Activated B cell treated with CpG ODN at 0.5 μM for 24 hours (primary cell): ENCODE measurements at regions not wholly inside any gene's neighbourhood (a gene's known extent, or its start where the extent isn't known, plus 50 kb on each side); places are given as distances from the start of the nearest gene placed in this dataset.

Source experiments
- ATAC-seq: fragments of 200-7000 bp; cut with Tn5 transposase; one replicate; pipeline ENCODE4 v1.10.0; 2021; ENCODE audit warnings: low read depth, mild to moderate bottlenecking, moderate library complexity
- CTCF ChIA-PET: fragments of 350-600 bp; sonication (Branson Sonifier 250); formaldehyde crosslinking; loops from one replicate; lab custom pipeline; 2021; ENCODE audit warnings: antibody characterized with exemption; lab: Charles Lee
- POLR2A ChIA-PET: fragments of 350-600 bp; sonication (Branson Sonifier 250); formaldehyde crosslinking; loops from one replicate; lab custom pipeline; 2021; ENCODE audit warnings: antibody characterized with exemption; lab: Charles Lee
- DNase-seq: peaks from one replicate; pipeline ENCODE4 v3.0.0; 2022
- H3K27ac Mint-ChIP-seq: one replicate; pipeline ENCODE4 v1.8.0; 2020; ENCODE audit warnings: mixed read lengths
- H3K27me3 Mint-ChIP-seq: one replicate; pipeline ENCODE4 v1.8.0; 2021; ENCODE audit warnings: mixed read lengths
- H3K36me3 Mint-ChIP-seq: one replicate; pipeline ENCODE4 v1.8.0; 2021; ENCODE audit warnings: low read depth, mixed read lengths
- H3K4me1 Mint-ChIP-seq: one replicate; pipeline ENCODE4 v1.8.0; 2021; ENCODE audit warnings: mixed read lengths
- H3K4me3 Mint-ChIP-seq: one replicate; pipeline ENCODE4 v1.8.0; 2020; ENCODE audit warnings: mild to moderate bottlenecking, mixed read lengths
- H3K9me3 Mint-ChIP-seq: one replicate; pipeline ENCODE4 v1.8.0; 2020; ENCODE audit warnings: mixed read lengths
- CTCF ChIP-seq: fragments of 200-600 bp; IDR thresholded peaks from one replicate; pipeline ENCODE4 v1.8.0; 2022; ENCODE audit warnings: antibody characterized with exemption, mild to moderate bottlenecking
- intact Hi-C: fragments of 100-400 bp; cut with micrococcal nuclease; formaldehyde crosslinking; loops from one replicate; pipeline ENCODE4 v1.15.1; 2024

- ChIA-PET POLR2A (no interaction called here), CTCF (no interaction called here)
- Mint-ChIP-seq H3K36me3 (no peaks in the 10 kb centered on the region), H3K9me3 (peaks cover 4% of the 10 kb centered on the region), H3K27ac (no peak overlapping the region), H3K27me3 (no peaks in the 10 kb centered on the region), H3K4me3 (no peak overlapping the region), H3K4me1 (no peaks in the 10 kb centered on the region)
- no peak for TF ChIP-seq CTCF
- DNase-seq (no peak), ATAC-seq (no peak)
- intact Hi-C loops: no loop called here
Measured at GRCh38 chr18:27314996-27315395, 129.9 kb upstream of the CHST9 start.

- no peak for TF ChIP-seq CTCF
- CTCF ChIA-PET: no interaction called here
- no peaks in the 10 kb centered on the region for H3K4me1 Mint-ChIP-seq
- H3K36me3 Mint-ChIP-seq: no peaks in the 10 kb centered on the region
- H3K9me3 Mint-ChIP-seq: peaks cover 4% of the 10 kb centered on the region
- intact Hi-C loops: no loop called here
- ATAC-seq (no peak), DNase-seq (no peak)
- POLR2A ChIA-PET: no interaction called here
- no peaks in the 10 kb centered on the region for H3K27me3 Mint-ChIP-seq
- no peak overlapping the region for H3K27ac Mint-ChIP-seq
- no peak overlapping the region for H3K4me3 Mint-ChIP-seq
Measured at GRCh38 chr18:27313678-27314077, 128.6 kb upstream of the CHST9 start.

- ChIA-PET CTCF (no interaction called here), POLR2A (no interaction called here)
- H3K9me3 Mint-ChIP-seq: peaks cover 4% of the 10 kb centered on the region
- H3K4me1 Mint-ChIP-seq: no peaks in the 10 kb centered on the region
- intact Hi-C loops: no loop called here
- no peak for ATAC-seq
- H3K27me3 Mint-ChIP-seq: no peaks in the 10 kb centered on the region
- H3K4me3 Mint-ChIP-seq: no peak overlapping the region
- DNase-seq: no peak
- TF ChIP-seq CTCF: no peak
- no peak overlapping the region for H3K27ac Mint-ChIP-seq
- no peaks in the 10 kb centered on the region for H3K36me3 Mint-ChIP-seq
Measured at GRCh38 chr18:27312853-27313252, 127.7 kb upstream of the CHST9 start.

- ATAC-seq: no peak
- H3K4me1 Mint-ChIP-seq: no peaks in the 10 kb centered on the region
- ChIA-PET POLR2A (no interaction called here), CTCF (no interaction called here)
- intact Hi-C loops: no loop called here
- no peak for TF ChIP-seq CTCF
- no peak overlapping the region for H3K27ac Mint-ChIP-seq
- H3K9me3 Mint-ChIP-seq: peaks cover 4% of the 10 kb centered on the region
- DNase-seq: no peak
- no peak overlapping the region for H3K4me3 Mint-ChIP-seq
- H3K27me3 Mint-ChIP-seq: no peaks in the 10 kb centered on the region
- H3K36me3 Mint-ChIP-seq: no peaks in the 10 kb centered on the region
Measured at GRCh38 chr18:27312153-27312552, 127.0 kb upstream of the CHST9 start.

GRCh38 chr18:27311114-27311513 lies 126.0 kb upstream of the CHST9 start:
- Mint-ChIP-seq H3K4me1 (no peaks in the 10 kb centered on the region), H3K36me3 (no peaks in the 10 kb centered on the region), H3K4me3 (no peak overlapping the region), H3K9me3 (peaks cover 6% of the 10 kb centered on the region), H3K27ac (no peak overlapping the region), H3K27me3 (no peaks in the 10 kb centered on the region)
- intact Hi-C loops: no loop called here
- POLR2A ChIA-PET: no interaction called here
- DNase-seq (no peak), ATAC-seq (no peak)
- TF ChIP-seq CTCF: no peak
- CTCF ChIA-PET: no interaction called here
